HG02610 (cell line): ENCODE measurements at regions not wholly inside any gene's neighbourhood (a gene's known extent, or its start where the extent isn't known, plus 50 kb on each side); places are given as distances from the start of the nearest gene placed in this dataset.
"Not testable (repeated sequence)": the region's sequence is repeated elsewhere in the genome, so short reads cannot be mapped to it uniquely, and the experiment has no call there.

Experiments used
- ATAC-seq: cut with Tn5 transposase; IDR thresholded peaks from one replicate; pipeline ENCODE4 v1.9.1; 2021; ENCODE audit warnings: mild to moderate bottlenecking, moderate library complexity; ENCODE audit not compliant: unreplicated experiment

- no peak for ATAC-seq
These were observed 1160.0 kb downstream of the HACE1 start for GRCh38 chr6:103699769-103700168.

- ATAC-seq = no peak
These were observed 1172.3 kb downstream of the HACE1 start for GRCh38 chr6:103687430-103687829.

- ATAC-seq = no peak
These were observed 1179.6 kb downstream of the HACE1 start for GRCh38 chr6:103680116-103680515.

- ATAC-seq = no peak
These were observed 1182.4 kb downstream of the HACE1 start for GRCh38 chr6:103677290-103677689.

- ATAC-seq = no peak
These were observed 1183.8 kb downstream of the HACE1 start for GRCh38 chr6:103675807-103676406.

- ATAC-seq = no peak
These were observed 1184.9 kb downstream of the HACE1 start for GRCh38 chr6:103674790-103675189.

GRCh38 chr6:103672169-103672568 is 1187.5 kb downstream of the HACE1 start:
- ATAC-seq = no peak

- no peak for ATAC-seq
These were observed 1230.1 kb downstream of the HACE1 start for GRCh38 chr6:103629613-103630012.

GRCh38 chr6:103617642-103618041 is 1242.1 kb downstream of the HACE1 start:
- no peak for ATAC-seq

- ATAC-seq = no peak
These were observed 1272.0 kb downstream of the HACE1 start for GRCh38 chr6:103587722-103588121.

GRCh38 chr6:103578115-103578514 is 1281.6 kb downstream of the HACE1 start:
- no peak for ATAC-seq

- ATAC-seq = no peak
These were observed 1289.3 kb downstream of the HACE1 start for GRCh38 chr6:103570431-103570830.

- ATAC-seq = no peak
These were observed 1304.8 kb downstream of the HACE1 start for GRCh38 chr6:103554911-103555310.

GRCh38 chr6:103538381-103538780 is 1321.3 kb downstream of the HACE1 start:
- no peak for ATAC-seq

- no peak for ATAC-seq
These were observed 1324.9 kb downstream of the HACE1 start for GRCh38 chr6:103534814-103535213.

GRCh38 chr6:103534095-103534494 is 1325.6 kb downstream of the HACE1 start:
- no peak for ATAC-seq

GRCh38 chr6:103522045-103522444 is 1337.7 kb downstream of the HACE1 start:
- no peak for ATAC-seq

- no peak for ATAC-seq
These were observed 1343.4 kb downstream of the HACE1 start for GRCh38 chr6:103516336-103516735.

GRCh38 chr6:103507052-103507451 is 1352.7 kb downstream of the HACE1 start:
- no peak for ATAC-seq

GRCh38 chr6:103505155-103505518 is 1354.6 kb downstream of the HACE1 start:
- no peak for ATAC-seq

GRCh38 chr6:103504501-103505154 is 1355.1 kb downstream of the HACE1 start:
- ATAC-seq = no peak

GRCh38 chr6:103496588-103496987 is 1363.1 kb downstream of the HACE1 start:
- ATAC-seq = not testable (repeated sequence)

GRCh38 chr6:103456652-103457051 is 1403.1 kb downstream of the HACE1 start:
- ATAC-seq = no peak
